ENCODE measurements at regions not wholly inside any gene's neighbourhood (a gene's known extent, or its start where the extent isn't known, plus 50 kb on each side); places are given as distances from the start of the nearest gene placed in this dataset.
"Not testable (repeated sequence)": the region's sequence is repeated elsewhere in the genome, so short reads cannot be mapped to it uniquely, and the experiment has no call there.

GRCh38 chr15:22272286-22273160 lies 186.2 kb upstream of the GOLGA6L22 start:
- TF ChIP-seq, protein P1, sequence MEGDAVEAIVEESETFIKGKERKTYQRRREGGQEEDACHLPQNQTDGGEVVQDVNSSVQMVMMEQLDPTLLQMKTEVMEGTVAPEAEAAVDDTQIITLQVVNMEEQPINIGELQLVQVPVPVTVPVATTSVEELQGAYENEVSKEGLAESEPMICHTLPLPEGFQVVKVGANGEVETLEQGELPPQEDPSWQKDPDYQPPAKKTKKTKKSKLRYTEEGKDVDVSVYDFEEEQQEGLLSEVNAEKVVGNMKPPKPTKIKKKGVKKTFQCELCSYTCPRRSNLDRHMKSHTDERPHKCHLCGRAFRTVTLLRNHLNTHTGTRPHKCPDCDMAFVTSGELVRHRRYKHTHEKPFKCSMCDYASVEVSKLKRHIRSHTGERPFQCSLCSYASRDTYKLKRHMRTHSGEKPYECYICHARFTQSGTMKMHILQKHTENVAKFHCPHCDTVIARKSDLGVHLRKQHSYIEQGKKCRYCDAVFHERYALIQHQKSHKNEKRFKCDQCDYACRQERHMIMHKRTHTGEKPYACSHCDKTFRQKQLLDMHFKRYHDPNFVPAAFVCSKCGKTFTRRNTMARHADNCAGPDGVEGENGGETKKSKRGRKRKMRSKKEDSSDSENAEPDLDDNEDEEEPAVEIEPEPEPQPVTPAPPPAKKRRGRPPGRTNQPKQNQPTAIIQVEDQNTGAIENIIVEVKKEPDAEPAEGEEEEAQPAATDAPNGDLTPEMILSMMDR (IDR thresholded peaks at IDR 0.05; ENCODE audit: low read depth, low read length), result not testable (repeated sequence)
- TF ChIP-seq EZH2phosphoT487 (IDR thresholded peaks at IDR 0.05; ENCODE audit: low read depth), result not testable (repeated sequence)

All from OCI-LY3 (cell line).